ENCODE measurements at regions not wholly inside any gene's neighbourhood (a gene's known extent, or its start where the extent isn't known, plus 50 kb on each side); places are given as distances from the start of the nearest gene placed in this dataset.

DNA sequence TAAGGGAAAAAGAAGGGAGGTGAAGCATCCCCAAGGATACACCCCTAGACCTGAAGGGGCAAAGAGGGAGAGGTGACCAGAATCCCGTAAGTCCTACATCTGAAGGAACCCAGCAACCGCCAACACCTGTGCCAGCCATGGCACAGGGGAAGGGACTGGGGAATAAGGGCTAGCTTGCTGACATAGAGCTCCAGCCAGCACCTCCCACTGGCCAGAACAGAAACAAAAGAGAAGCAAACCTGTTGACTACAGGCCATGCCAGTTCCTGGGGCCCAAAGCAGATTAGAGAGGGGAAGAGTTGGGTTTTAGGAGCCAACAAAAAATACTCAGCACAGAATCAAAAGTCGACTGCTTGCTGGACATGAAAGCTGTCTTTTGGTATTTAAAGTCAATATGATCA is 244.6 kb downstream of the SUCLG1 start:
- no peak for TF ChIP-seq CTCF (IDR thresholded peaks at IDR 0.05; ENCODE audit: control insufficient read depth, insufficient read depth, low read depth, low read length, missing control alignments)
- no peak overlapping the region for H3K4me3 ChIP-seq (ENCODE audit: control insufficient read depth, low read depth, low read length)
- DNase-seq (ENCODE audit: low read depth) = no peak

DNA sequence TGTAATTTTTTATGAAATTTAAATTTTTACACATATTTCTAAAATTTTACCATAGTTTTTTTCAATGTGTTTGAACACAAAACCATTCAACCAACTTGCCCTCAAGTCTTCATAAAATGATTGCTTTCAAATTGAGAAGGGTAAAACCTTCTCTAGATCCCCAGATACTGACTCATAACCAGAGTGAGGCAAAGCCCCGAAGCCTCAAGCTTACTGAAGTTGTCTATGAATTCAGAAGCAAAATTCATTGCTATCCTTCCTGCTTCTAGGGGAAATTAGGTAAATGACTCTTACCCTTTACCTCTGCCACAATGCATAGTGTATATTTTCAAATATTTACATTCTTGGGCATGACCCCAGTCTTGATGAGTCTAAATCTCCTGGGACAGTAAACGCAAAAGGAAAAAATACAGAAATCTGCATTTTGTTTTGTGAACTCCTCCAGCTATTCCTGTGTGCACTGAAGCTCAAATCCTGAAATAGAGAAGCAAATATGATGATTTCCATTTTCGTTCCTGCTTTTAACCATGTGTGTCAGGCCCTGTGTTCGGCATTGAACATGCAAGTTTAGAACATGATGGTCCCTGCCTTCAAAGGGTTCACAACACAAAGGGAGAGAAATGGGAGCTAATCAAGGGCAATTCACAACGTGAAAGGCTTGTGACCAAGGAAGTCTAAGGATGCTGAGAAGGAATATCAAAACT is 246.3 kb downstream of the SUCLG1 start:
- H3K4me3 ChIP-seq (ENCODE audit: control insufficient read depth, low read depth, low read length) = no peak overlapping the region
- DNase-seq (ENCODE audit: low read depth) = no peak
- no peak for TF ChIP-seq CTCF (IDR thresholded peaks at IDR 0.05; ENCODE audit: control insufficient read depth, insufficient read depth, low read depth, low read length, missing control alignments)

GRCh38 chr2:84209941-84210340 is 249.1 kb downstream of the SUCLG1 start:
- no peak for TF ChIP-seq CTCF (IDR thresholded peaks at IDR 0.05; ENCODE audit: control insufficient read depth, insufficient read depth, low read depth, low read length, missing control alignments)
- no peak for DNase-seq (ENCODE audit: low read depth)

DNA sequence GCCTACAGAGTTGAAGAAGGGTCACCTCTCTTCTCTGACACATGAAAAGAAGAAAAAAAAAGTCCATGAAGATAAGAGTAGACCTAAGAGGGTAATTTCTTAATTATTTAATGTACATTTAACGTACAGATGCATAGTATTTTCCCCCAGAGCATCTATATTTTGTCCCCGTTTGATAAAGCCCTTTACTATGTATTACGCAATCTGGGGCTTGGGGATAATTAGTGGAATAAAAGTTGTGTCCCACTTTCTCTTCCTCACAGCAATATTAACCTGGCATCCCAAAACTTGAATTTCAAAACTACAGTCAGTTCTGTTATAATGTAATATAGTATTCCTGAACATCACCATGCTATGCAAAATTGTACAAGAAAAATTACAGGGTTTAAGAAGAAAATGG is 254.1 kb downstream of the SUCLG1 start:
- no peak for DNase-seq (ENCODE audit: low read depth)
- no peak overlapping the region for H3K4me3 ChIP-seq (ENCODE audit: control insufficient read depth, low read depth, low read length)
- no peak for TF ChIP-seq CTCF (IDR thresholded peaks at IDR 0.05; ENCODE audit: control insufficient read depth, insufficient read depth, low read depth, low read length, missing control alignments)

More at GRCh38 chr2:84209941-84210340, 249.1 kb downstream of the SUCLG1 start:
- H3K4me3 ChIP-seq (ENCODE audit: control insufficient read depth, low read depth, low read length) = no peak overlapping the region

DNA sequence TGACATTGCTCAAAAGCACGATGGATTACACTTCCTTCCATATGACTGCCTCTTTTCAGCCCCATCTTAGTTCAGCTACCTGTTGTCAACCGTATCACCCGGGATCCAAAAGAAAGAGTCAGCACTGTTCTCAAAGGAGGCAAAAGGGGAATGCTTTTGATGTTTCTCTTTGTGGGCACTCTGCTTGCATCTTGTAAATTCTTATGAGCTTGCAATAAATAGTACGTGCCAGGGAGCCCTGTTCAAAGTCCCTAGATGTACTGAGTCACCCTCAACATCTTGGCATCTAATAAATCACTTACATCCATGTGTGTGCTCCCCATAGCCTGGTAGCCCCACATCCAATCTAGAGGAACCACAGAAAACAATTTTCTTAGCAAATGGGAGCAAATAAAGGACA is 256.9 kb downstream of the SUCLG1 start:
- H3K4me3 ChIP-seq (ENCODE audit: control insufficient read depth, low read depth, low read length) = no peak overlapping the region

DNA sequence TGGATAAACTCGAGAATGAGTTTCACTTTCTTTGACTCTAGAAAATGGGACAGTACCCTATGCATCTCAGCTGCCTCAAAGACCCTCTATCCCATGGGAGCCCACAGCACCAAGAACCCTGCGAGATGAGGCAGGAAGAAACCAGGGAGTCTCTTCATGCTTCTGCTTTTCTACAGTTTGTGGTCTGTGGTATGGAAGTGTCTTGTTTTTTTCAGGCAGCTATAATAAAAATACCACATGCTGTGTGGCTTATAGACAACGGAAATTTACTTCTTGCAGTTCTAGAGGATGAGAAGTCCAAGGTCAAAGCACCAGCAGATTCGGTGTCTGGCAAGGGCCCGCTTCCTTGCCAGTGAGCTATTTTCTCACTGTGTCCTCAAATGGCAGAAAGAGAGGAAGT is 257.9 kb downstream of the SUCLG1 start:
- no peak for TF ChIP-seq CTCF (IDR thresholded peaks at IDR 0.05; ENCODE audit: control insufficient read depth, insufficient read depth, low read depth, low read length, missing control alignments)
- no peak for DNase-seq (ENCODE audit: low read depth)
- H3K4me3 ChIP-seq (ENCODE audit: control insufficient read depth, low read depth, low read length) = no peak overlapping the region

More for the DNA sequence above, 256.9 kb downstream of the SUCLG1 start:
- DNase-seq (ENCODE audit: low read depth) = no peak
- TF ChIP-seq CTCF (IDR thresholded peaks at IDR 0.05; ENCODE audit: control insufficient read depth, insufficient read depth, low read depth, low read length, missing control alignments) = no peak
